Epithelial cell of proximal tubule (primary cell): ENCODE measurements at regions not wholly inside any gene's neighbourhood (a gene's known extent, or its start where the extent isn't known, plus 50 kb on each side); places are given as distances from the start of the nearest gene placed in this dataset.
A peak's percentile ranks its signal among the peaks of the same experiment; 100 is the strongest.

ENCODE experiments used
- DNase-seq: peaks from one replicate; pipeline ENCODE4 v3.0.0-alpha.2; 2011; ENCODE audit warnings: low read depth
- H3K4me3 ChIP-seq: 2 replicates; pipeline ENCODE4 v1.5.1; 2011; ENCODE audit warnings: low read depth, mild to moderate bottlenecking, low read length
- TF ChIP-seq, protein P1 (sequence below): conservative IDR thresholded peaks from 2 replicates; pipeline ENCODE4 v1.5.1; 2012; ENCODE audit warnings: low read depth, mild to moderate bottlenecking, low read length

DNA sequence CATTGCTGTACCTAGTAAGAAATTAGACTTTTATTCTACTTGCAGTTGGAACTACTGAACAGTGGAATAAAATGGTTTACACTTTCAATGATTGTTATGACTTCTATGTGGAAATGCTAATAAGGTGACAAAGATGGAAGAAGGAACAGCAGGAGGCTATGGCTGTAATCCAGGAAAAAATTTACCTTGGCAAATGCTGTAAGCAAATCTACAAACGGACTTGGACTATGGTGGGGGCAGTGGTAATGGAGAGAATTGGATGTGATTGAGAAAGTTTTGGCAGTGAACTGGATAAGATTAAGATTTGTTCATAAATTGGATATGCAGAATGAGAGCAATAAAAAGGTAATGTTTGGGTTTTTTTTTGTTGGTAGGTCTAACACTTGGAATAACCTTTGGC, 111.0 kb upstream of the ERBB4 start:
- no peak for DNase-seq
- no peak overlapping the region for H3K4me3 ChIP-seq
- TF ChIP-seq, protein P1, sequence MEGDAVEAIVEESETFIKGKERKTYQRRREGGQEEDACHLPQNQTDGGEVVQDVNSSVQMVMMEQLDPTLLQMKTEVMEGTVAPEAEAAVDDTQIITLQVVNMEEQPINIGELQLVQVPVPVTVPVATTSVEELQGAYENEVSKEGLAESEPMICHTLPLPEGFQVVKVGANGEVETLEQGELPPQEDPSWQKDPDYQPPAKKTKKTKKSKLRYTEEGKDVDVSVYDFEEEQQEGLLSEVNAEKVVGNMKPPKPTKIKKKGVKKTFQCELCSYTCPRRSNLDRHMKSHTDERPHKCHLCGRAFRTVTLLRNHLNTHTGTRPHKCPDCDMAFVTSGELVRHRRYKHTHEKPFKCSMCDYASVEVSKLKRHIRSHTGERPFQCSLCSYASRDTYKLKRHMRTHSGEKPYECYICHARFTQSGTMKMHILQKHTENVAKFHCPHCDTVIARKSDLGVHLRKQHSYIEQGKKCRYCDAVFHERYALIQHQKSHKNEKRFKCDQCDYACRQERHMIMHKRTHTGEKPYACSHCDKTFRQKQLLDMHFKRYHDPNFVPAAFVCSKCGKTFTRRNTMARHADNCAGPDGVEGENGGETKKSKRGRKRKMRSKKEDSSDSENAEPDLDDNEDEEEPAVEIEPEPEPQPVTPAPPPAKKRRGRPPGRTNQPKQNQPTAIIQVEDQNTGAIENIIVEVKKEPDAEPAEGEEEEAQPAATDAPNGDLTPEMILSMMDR, result no peak

DNA sequence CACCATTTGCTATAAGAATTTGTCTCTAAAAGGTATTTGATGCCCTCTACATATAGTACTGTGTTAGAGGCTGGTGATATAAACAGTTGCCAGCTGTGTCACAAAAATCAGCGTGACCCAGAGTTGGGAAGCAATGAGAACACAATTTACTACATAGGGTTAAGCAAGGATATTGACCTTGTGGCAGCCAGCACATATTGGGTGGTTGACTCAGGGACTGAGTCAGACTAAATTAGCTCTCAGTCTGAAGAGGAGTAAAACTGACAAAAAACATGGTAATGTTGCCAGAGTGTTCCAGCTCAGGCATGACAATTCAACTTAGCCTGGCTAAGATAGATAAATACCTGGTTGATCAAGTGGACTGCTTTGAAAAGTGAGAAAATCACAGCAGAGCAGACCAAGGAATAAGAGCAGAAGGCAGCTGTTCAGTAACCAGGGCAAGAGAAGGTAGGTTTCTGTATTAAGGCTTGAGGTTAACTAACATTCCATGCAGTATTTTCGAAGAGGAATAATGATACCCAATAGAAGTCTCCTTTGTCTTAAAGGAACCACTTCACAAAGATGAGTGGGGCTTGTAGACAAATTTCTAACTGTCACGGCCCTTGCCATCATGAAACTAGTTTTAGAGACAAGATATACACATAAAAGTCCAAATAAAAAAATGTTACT, 108.2 kb upstream of the ERBB4 start:
- TF ChIP-seq, protein P1, result no peak
- peak; percentile 83 for DNase-seq
- no peak overlapping the region for H3K4me3 ChIP-seq

DNA sequence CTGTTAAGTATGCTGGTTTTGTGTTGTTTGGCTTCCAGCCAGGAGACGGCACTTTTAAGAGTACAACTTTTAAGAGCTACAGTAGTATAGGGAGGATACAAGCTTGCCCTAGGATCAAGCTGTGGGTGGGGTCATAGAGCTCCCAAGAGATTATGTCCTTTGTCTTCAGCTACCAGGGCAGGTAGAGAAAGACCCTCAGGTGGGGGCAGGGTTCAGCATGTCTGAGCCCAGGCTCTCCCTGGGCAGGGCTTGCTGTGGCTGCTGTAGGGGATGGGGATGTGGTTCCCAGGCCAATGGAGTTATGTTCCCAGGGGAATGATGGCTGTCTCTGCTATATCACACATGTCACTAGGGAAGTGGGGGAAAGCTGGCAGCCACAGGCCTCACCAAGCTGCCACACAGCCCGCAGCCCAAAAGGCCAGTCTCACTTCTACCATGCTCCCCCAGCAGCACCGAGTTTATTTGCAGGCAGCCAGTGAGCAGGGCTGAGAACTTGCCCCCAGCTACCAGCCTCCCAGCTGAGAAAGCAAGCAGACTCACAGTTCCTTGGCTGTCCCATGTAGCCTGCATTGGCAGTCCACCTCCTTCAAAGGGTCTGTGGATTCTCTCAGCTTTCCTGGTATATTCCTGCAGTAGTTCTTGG, 105.7 kb upstream of the ERBB4 start:
- TF ChIP-seq, protein P1, result no peak
- no peak for DNase-seq
- H3K4me3 ChIP-seq, result no peak overlapping the region

DNA sequence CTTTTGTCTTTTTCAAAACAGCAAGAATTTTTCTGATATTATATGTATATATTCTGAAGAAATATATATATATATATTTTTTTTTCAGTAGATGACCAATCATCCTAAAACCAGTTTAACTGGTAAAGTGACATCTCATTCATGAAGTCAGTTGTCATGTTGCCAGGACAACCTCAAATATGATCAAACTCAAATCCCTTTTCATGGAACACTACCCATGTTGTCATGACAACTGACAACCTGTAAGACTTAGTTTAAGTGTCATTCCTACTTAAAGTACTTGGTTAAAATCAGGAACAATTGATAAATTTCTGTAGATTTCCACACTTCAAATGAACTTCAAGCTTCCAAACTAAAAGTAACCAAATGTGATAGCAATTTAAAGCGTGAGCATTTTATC, 101.8 kb upstream of the ERBB4 start:
- DNase-seq, result no peak
- TF ChIP-seq, protein P1, result no peak
- H3K4me3 ChIP-seq, result no peak overlapping the region

DNA sequence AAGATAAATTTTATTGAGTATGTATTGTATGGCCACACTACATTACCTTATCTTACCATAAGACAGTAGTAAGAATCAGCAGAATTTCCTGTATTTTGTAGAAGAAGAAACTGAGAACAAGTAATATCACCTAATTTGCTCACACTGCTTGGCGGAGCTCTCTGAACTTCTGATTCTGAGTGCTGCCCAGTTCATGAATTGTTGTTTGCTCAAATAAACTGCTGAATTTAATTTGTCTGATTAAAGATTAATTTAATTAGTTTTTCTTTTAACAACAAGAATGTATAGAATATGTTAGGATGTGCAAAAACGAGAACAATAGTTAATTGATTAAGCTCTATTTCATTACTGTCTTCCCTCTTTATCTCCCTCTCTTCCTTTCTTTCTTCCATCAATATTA, 100.1 kb upstream of the ERBB4 start:
- H3K4me3 ChIP-seq, result no peak overlapping the region
- TF ChIP-seq, protein P1, result no peak
- DNase-seq, result no peak

DNA sequence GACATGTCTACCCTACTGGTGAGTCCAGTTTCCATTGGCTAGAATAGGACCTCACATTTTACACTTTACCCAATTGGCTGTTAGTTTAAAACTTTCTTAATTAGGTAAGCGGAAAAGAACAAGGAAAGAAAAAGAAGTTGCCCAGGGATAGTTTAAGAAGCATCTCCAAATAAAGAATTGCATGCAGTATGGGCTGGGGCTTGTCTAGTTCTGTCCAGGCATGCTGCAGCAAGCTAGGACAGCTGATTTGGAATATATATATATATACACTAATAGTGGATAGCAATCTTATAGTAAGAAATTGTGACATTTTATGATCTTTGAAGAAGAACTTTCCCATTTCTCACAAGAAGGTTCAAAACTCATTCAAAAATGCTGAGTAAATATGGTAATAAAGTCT, 90.0 kb upstream of the ERBB4 start:
- DNase-seq, result no peak
- TF ChIP-seq, protein P1, result no peak
- H3K4me3 ChIP-seq, result no peak overlapping the region
